C4-2B (cell line): ENCODE measurements at regions not wholly inside any gene's neighbourhood (a gene's known extent, or its start where the extent isn't known, plus 50 kb on each side); places are given as distances from the start of the nearest gene placed in this dataset.

Source experiments
- H3K27ac ChIP-seq: fragments of 450-650 bp; 2 replicates; pipeline ENCODE4 v1.5.1; 2017
- CTCF ChIP-seq: fragments of 450-650 bp; conservative IDR thresholded peaks from 2 replicates; pipeline ENCODE4 v1.5.1; 2017; ENCODE audit warnings: mild to moderate bottlenecking
- ZFX ChIP-seq: fragments of 450-650 bp; IDR thresholded peaks from 2 replicates; pipeline ENCODE4 v1.6.1; 2017

- TF ChIP-seq CTCF (no peak), ZFX (no peak)
- H3K27ac ChIP-seq: no peak overlapping the region
Observed at GRCh38 chr6:14436592-14437132, 319.1 kb downstream of the CD83 start.

- no peak overlapping the region for H3K27ac ChIP-seq
Observed at GRCh38 chr6:14439419-14439818, 321.8 kb downstream of the CD83 start.

GRCh38 chr6:14440215-14440910 lies 322.8 kb downstream of the CD83 start:
- TF ChIP-seq CTCF: no peak
- no peak for TF ChIP-seq ZFX
- no peak overlapping the region for H3K27ac ChIP-seq

More at GRCh38 chr6:14439419-14439818, 321.8 kb downstream of the CD83 start:
- TF ChIP-seq ZFX: no peak
- TF ChIP-seq CTCF: no peak

- no peak overlapping the region for H3K27ac ChIP-seq
- TF ChIP-seq CTCF (no peak), ZFX (no peak)
Observed at GRCh38 chr6:14440940-14441781, 323.6 kb downstream of the CD83 start.

- H3K27ac ChIP-seq: no peak overlapping the region
- no peak for TF ChIP-seq ZFX
- no peak for TF ChIP-seq CTCF
Observed at GRCh38 chr6:14442242-14442641, 324.7 kb downstream of the CD83 start.

GRCh38 chr6:14443629-14444268 lies 326.2 kb downstream of the CD83 start:
- TF ChIP-seq CTCF (no peak), ZFX (no peak)
- no peak overlapping the region for H3K27ac ChIP-seq
